Breast epithelium (tissue), 4 donors: ENCODE measurements at regions not wholly inside any gene's neighbourhood (a gene's known extent, or its start where the extent isn't known, plus 50 kb on each side); places are given as distances from the start of the nearest gene placed in this dataset.

Experiments
- DNase-seq, 2 donors: peaks; one replicate each; pipeline ENCODE4 v3.0.0-alpha.2; 2019; ENCODE audit warnings: low spot score in 2 of 2
- H3K27ac ChIP-seq, 2 donors: fragments of 200-600 bp; sonication (generic) in 1 of 2; one replicate each; pipeline ENCODE4 v1.5.1; 2016 to 2019; ENCODE audit warnings: mild to moderate bottlenecking in 1 of 2
- H3K27me3 ChIP-seq, 2 donors: fragments of 200-600 bp; sonication (generic) in 1 of 2; one replicate each; pipeline versions ENCODE4 v1.5.1 to v1.6.0; 2017 to 2019; ENCODE audit warnings: control low read depth in 1 of 2, mild to moderate bottlenecking in 1 of 2
- H3K36me3 ChIP-seq: fragments of 200-600 bp; one replicate; pipeline ENCODE4 v1.5.1; 2019
- H3K4me1 ChIP-seq, 2 donors: fragments of 200-600 bp; sonication (generic); one replicate each; pipeline ENCODE4 v1.5.1; 2016 to 2019; ENCODE audit warnings: control low read depth in 1 of 2
- H3K4me3 ChIP-seq, 3 donors: fragments of 200-600 bp; sonication (generic); 1 replicate in 2 of 3; 2 replicates in 1 of 3; pipeline ENCODE4 v1.5.1; 2016 to 2019; ENCODE audit warnings: mild to moderate bottlenecking in 3 of 3, moderate library complexity in 2 of 3
- H3K9me3 ChIP-seq, 2 donors: fragments of 200-600 bp; sonication (generic) in 1 of 2; one replicate each; pipeline ENCODE4 v1.5.1; 2016 to 2019; ENCODE audit warnings: control low read depth in 1 of 2
- POLR2A ChIP-seq: fragments of 450-650 bp; IDR thresholded peaks from one replicate; pipeline ENCODE4 v1.6.1; 2016; ENCODE audit warnings: antibody characterized with exemption, mild to moderate bottlenecking, moderate library complexity
- POLR2AphosphoS5 ChIP-seq, 3 donors: sonication (generic); formaldehyde crosslinking; IDR thresholded peaks; one replicate each; pipeline ENCODE4 v1.6.1; 2017; ENCODE audit warnings: antibody characterized with exemption in 3 of 3
- intact Hi-C: fragments of 100-400 bp; cut with DNase I; formaldehyde crosslinking; loops from one replicate; pipeline ENCODE4 v1.15.1; 2023; ENCODE audit warnings: low total_unique reads
- TF ChIP-seq, protein P1 (sequence below), 3 donors: fragments of 450-650 bp; IDR thresholded peaks; one replicate each; pipeline ENCODE4 v1.5.1; 2016 to 2017; ENCODE audit warnings: antibody characterized with exemption in 3 of 3, mild to moderate bottlenecking in 3 of 3, moderate library complexity in 3 of 3

DNA sequence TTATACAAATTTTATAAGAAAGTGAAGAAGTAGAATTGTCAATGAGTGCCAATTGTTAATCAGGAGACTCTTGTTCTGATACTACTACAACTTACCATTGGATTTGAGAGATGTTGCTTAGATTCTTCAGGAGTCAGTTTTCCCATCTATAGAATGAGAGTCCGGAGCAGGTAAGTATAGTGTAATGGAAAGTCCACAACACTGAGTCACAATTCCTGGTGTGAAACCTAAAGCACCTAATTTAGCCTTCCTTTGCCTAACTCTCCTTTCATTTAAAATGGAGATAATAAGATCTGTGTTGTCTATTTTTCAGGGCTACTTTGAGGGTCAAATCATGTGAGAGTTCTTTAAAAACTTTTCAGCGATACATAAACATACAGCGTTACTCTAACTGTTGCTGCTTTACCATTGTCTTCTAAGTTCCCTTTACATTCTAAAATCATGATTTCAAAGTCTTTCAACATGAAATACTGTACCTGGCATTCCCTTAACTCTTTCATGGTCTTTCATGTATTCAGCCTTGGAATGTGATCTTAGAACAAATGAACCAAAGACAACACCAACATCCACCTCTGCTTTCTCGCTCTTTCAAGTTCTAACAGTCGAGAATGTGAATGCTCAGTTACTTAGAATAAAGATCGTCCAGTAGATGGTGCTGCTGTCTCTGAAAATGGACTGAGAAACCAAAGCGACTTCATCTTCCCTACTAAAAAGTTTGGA is 90.9 kb downstream of the SLC30A10 start:
- H3K36me3 ChIP-seq, result no peaks in the 10 kb centered on the region
- no peak overlapping the region for H3K27ac ChIP-seq
- no peaks in the 10 kb centered on the region for H3K27me3 ChIP-seq
- no peak for TF ChIP-seq POLR2AphosphoS5 (IDR thresholded peaks at IDR 0.05)
- TF ChIP-seq, protein P1, sequence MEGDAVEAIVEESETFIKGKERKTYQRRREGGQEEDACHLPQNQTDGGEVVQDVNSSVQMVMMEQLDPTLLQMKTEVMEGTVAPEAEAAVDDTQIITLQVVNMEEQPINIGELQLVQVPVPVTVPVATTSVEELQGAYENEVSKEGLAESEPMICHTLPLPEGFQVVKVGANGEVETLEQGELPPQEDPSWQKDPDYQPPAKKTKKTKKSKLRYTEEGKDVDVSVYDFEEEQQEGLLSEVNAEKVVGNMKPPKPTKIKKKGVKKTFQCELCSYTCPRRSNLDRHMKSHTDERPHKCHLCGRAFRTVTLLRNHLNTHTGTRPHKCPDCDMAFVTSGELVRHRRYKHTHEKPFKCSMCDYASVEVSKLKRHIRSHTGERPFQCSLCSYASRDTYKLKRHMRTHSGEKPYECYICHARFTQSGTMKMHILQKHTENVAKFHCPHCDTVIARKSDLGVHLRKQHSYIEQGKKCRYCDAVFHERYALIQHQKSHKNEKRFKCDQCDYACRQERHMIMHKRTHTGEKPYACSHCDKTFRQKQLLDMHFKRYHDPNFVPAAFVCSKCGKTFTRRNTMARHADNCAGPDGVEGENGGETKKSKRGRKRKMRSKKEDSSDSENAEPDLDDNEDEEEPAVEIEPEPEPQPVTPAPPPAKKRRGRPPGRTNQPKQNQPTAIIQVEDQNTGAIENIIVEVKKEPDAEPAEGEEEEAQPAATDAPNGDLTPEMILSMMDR (IDR thresholded peaks at IDR 0.05), result peak in 1 of 3 donors; percentile 16
- no peak for TF ChIP-seq POLR2A
- intact Hi-C loops, result no loop called here
- no peak overlapping the region for H3K4me3 ChIP-seq
- no peaks in the 10 kb centered on the region for H3K9me3 ChIP-seq
- no peaks in the 10 kb centered on the region for H3K4me1 ChIP-seq
- DNase-seq, result no peak

GRCh38 chr1:219834314-219834917 is 93.9 kb downstream of the SLC30A10 start:
- intact Hi-C loops, result no loop called here
- no peak for DNase-seq
- no peak for TF ChIP-seq POLR2AphosphoS5 (IDR thresholded peaks at IDR 0.05)
- TF ChIP-seq, protein P1 (IDR thresholded peaks at IDR 0.05), result no peak
- TF ChIP-seq POLR2A, result no peak
- Histone ChIP-seq H3K36me3 (no peaks in the 10 kb centered on the region), H3K27ac (no peak overlapping the region), H3K4me1 (no peaks in the 10 kb centered on the region), H3K9me3 (no peaks in the 10 kb centered on the region), H3K27me3 (no peaks in the 10 kb centered on the region), H3K4me3 (no peak overlapping the region)

DNA sequence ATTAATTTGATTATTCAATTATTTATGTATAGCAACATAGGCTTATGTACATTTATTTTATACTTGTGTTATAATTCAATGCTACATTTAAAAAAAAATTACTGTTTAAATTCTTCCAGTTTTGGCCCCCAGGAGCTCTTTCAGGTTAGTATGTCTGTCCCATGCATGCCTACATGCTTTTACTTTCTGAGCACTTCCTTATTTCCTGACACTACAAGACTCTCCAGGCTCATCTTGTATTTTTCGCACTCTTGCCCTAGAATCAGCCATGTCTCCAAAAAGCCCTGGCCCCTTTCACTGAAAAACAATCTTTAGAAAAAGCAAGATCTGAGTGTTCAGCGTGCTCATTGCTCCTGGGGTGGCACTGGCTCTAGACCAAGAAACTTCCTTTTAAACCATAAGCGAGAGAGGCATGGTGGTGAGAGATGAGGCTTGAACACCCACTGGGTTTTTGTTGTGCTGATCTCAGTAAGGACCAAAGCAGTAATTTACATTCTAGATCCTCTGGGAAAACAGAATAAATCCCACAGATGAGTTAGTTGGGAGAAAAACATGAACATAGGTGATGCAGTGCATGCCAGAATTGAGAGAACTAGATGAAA is 95.0 kb downstream of the SLC30A10 start:
- H3K4me3 ChIP-seq, result no peak overlapping the region
- no peaks in the 10 kb centered on the region for H3K4me1 ChIP-seq
- H3K36me3 ChIP-seq, result no peaks in the 10 kb centered on the region
- intact Hi-C loops, result no loop called here
- no peak for DNase-seq
- H3K9me3 ChIP-seq, result no peaks in the 10 kb centered on the region
- H3K27ac ChIP-seq, result no peak overlapping the region
- H3K27me3 ChIP-seq, result no peaks in the 10 kb centered on the region
- TF ChIP-seq POLR2A (no peak), POLR2AphosphoS5 (IDR thresholded peaks at IDR 0.05) (no peak)
- TF ChIP-seq, protein P1 (IDR thresholded peaks at IDR 0.05), result no peak

GRCh38 chr1:219826290-219826689 is 102.1 kb downstream of the SLC30A10 start:
- Histone ChIP-seq H3K27ac (no peak overlapping the region), H3K4me1 (no peaks in the 10 kb centered on the region), H3K36me3 (no peaks in the 10 kb centered on the region), H3K27me3 (no peaks in the 10 kb centered on the region), H3K9me3 (no peaks in the 10 kb centered on the region), H3K4me3 (no peak overlapping the region)
- no peak for TF ChIP-seq POLR2A
- no peak for TF ChIP-seq POLR2AphosphoS5 (IDR thresholded peaks at IDR 0.05)
- TF ChIP-seq, protein P1 (IDR thresholded peaks at IDR 0.05), result no peak
- intact Hi-C loops, result no loop called here
- DNase-seq, result no peak

GRCh38 chr1:219825355-219825754 is 103.0 kb downstream of the SLC30A10 start:
- intact Hi-C loops, result no loop called here
- no peak for DNase-seq
- Histone ChIP-seq H3K4me3 (no peak overlapping the region), H3K9me3 (no peaks in the 10 kb centered on the region), H3K4me1 (no peaks in the 10 kb centered on the region), H3K36me3 (no peaks in the 10 kb centered on the region), H3K27me3 (no peaks in the 10 kb centered on the region), H3K27ac (no peak overlapping the region)
- no peak for TF ChIP-seq POLR2A
- TF ChIP-seq POLR2AphosphoS5 (IDR thresholded peaks at IDR 0.05), result no peak
- TF ChIP-seq, protein P1 (IDR thresholded peaks at IDR 0.05), result no peak
